ENCODE measurements at regions not wholly inside any gene's neighbourhood (a gene's known extent, or its start where the extent isn't known, plus 50 kb on each side); places are given as distances from the start of the nearest gene placed in this dataset.

GRCh38 chr17:69900101-69900500 lies 174.9 kb upstream of the KCNJ16 start:
- Histone ChIP-seq H3K79me2 (ENCODE audit: control insufficient read depth, insufficient read depth, low read length) (no peaks in the 10 kb centered on the region), H3K4me3 (no peak overlapping the region), H3K4me1 (replicated peaks in 1 of 2; ENCODE audit: control insufficient read depth in 2 of 2, insufficient read depth in 2 of 2, low read length in 2 of 2) (no peaks in the 10 kb centered on the region; a peak in 1 of 5 replicates), H3K9me1 (ENCODE audit: control insufficient read depth, insufficient read depth, low read length) (no peaks in the 10 kb centered on the region), H4K20me1 (replicated peaks; ENCODE audit: control insufficient read depth, insufficient read depth, low read length) (no peaks in the 10 kb centered on the region), H3K9ac (ENCODE audit: insufficient read depth in 1 of 2, low read depth in 2 of 2, low read length in 2 of 2) (no peak overlapping the region), H3K36me3 (ENCODE audit: control insufficient read depth, insufficient read depth, low read length) (no peaks in the 10 kb centered on the region), H2AFZ (ENCODE audit: low read depth, low read length) (no peak overlapping the region), H3K9me3 (replicated peaks; ENCODE audit: control insufficient read depth, insufficient read depth, low read depth, low read length) (no peaks in the 10 kb centered on the region), H3K4me2 (ENCODE audit: insufficient read depth, low read length) (no peak overlapping the region), H3K27me3 (ENCODE audit: control insufficient read depth in 2 of 2, insufficient read depth in 2 of 2, low read length in 2 of 2) (no peaks in the 10 kb centered on the region), H3K27ac (ENCODE audit: extremely low read depth, low read depth, low read length) (no peak overlapping the region)
- BruUV-seq (replicated peaks) = no TSS peak
- 18% methylated on average over 3 of the region's 3 CpGs for WGBS (ENCODE audit: insufficient coverage, low coverage, missing lambda C conversion rate)
- in situ Hi-C loops (cut with MboI) = no loop called here
- DNase-seq (ENCODE audit: extremely low read depth in 1 of 4, low spot score in 3 of 4) = no peak
- no peak for ATAC-seq
- intact Hi-C loops (cut with micrococcal nuclease) = no loop called here
- no peak for FAIRE-seq
- TF ChIP-seq ZNF41 (CRISPR knock-in tag; conservative IDR thresholded peaks at IDR 0.05) = no peak
- TF ChIP-seq ZBTB8A (IDR thresholded peaks at IDR 0.05; ENCODE audit: partially characterized antibody) = no peak
- TF ChIP-seq CEBPG (CRISPR knock-in tag; IDR thresholded peaks at IDR 0.05) = no peak
- no peak for TF ChIP-seq CEBPG (tag; conservative IDR thresholded peaks at IDR 0.05 in 1 of 2, IDR thresholded peaks at IDR 0.05 in 1 of 2)
- no peak for TF ChIP-seq YBX1 (IDR thresholded peaks at IDR 0.05)
- ChIA-PET POLR2A (no interaction called here), CTCF (ENCODE audit: low intra/inter-chr PET ratio) (no interaction called here)

DNA sequence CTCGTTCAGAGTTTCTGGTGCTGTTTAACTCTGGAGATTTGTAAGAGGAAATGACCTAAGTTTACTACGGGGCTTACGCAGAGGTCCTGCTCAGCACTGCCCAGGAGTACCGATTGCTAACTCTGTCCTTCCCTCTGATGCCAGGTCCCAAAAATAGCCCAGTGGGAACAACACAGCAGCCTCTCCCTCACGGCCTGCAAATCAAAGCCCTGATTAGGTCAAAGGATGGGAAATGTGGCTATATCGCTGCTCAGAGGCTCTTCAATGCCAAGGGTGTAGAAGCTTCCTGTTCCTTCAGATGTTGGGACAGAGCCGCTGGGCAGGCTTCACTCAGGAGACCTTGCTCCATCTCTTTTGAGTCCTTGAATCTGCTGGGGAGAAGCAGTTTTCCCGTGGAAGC lies 174.2 kb upstream of the KCNJ16 start:
- Histone ChIP-seq H3K27ac (ENCODE audit: extremely low read depth, low read depth, low read length) (no peak overlapping the region), H3K9me3 (replicated peaks; ENCODE audit: control insufficient read depth, insufficient read depth, low read depth, low read length) (no peaks in the 10 kb centered on the region), H3K9ac (ENCODE audit: insufficient read depth in 1 of 2, low read depth in 2 of 2, low read length in 2 of 2) (no peak overlapping the region), H3K9me1 (ENCODE audit: control insufficient read depth, insufficient read depth, low read length) (no peaks in the 10 kb centered on the region), H3K4me3 (no peak overlapping the region), H3K4me1 (replicated peaks in 1 of 2; ENCODE audit: control insufficient read depth in 2 of 2, insufficient read depth in 2 of 2, low read length in 2 of 2) (no peaks in the 10 kb centered on the region; a peak in 1 of 5 replicates), H3K4me2 (ENCODE audit: insufficient read depth, low read length) (no peak overlapping the region), H4K20me1 (replicated peaks; ENCODE audit: control insufficient read depth, insufficient read depth, low read length) (no peaks in the 10 kb centered on the region), H2AFZ (ENCODE audit: low read depth, low read length) (no peak overlapping the region), H3K36me3 (ENCODE audit: control insufficient read depth, insufficient read depth, low read length) (no peaks in the 10 kb centered on the region), H3K79me2 (ENCODE audit: control insufficient read depth, insufficient read depth, low read length) (no peaks in the 10 kb centered on the region), H3K27me3 (ENCODE audit: control insufficient read depth in 2 of 2, insufficient read depth in 2 of 2, low read length in 2 of 2) (no peaks in the 10 kb centered on the region)
- POLR2A ChIA-PET = no interaction called here
- ATAC-seq (no peak), FAIRE-seq (no peak), DNase-seq (ENCODE audit: extremely low read depth in 1 of 4, low spot score in 3 of 4) (no peak)
- BruUV-seq (replicated peaks) = no TSS peak
- 14% methylated on average over 8 of the region's 8 CpGs for WGBS (ENCODE audit: insufficient coverage, low coverage, missing lambda C conversion rate)
- intact Hi-C loops (cut with micrococcal nuclease) (no loop called here), in situ Hi-C loops (cut with MboI) (no loop called here)
- CTCF ChIA-PET (ENCODE audit: low intra/inter-chr PET ratio) = no interaction called here
- TF ChIP-seq RBFOX2 (IDR thresholded peaks at IDR 0.05; ENCODE audit: low read depth, low read length) (no peak), ATF4 (CRISPR knock-in tag; IDR thresholded peaks at IDR 0.05) (no peak), HMG20B (CRISPR knock-in tag; IDR thresholded peaks at IDR 0.05) (no peak), KLF1 (tag; IDR thresholded peaks at IDR 0.05) (no peak), STAT5B (CRISPR knock-in tag; IDR thresholded peaks at IDR 0.05) (no peak), DACH1 (IDR thresholded peaks at IDR 0.05; ENCODE audit: partially characterized antibody) (no peak), ZNF224 (CRISPR knock-in tag; IDR thresholded peaks at IDR 0.05) (no peak), EGR1 (conservative IDR thresholded peaks at IDR 0.05) (no peak), KDM5B (IDR thresholded peaks at IDR 0.05; ENCODE audit: insufficient replicate concordance, low read depth, low read length) (no peak), RBM39 (optimal IDR thresholded peaks at IDR 0.05; ENCODE audit: low read depth, low read length) (no peak)
- TF ChIP-seq, protein P1, sequence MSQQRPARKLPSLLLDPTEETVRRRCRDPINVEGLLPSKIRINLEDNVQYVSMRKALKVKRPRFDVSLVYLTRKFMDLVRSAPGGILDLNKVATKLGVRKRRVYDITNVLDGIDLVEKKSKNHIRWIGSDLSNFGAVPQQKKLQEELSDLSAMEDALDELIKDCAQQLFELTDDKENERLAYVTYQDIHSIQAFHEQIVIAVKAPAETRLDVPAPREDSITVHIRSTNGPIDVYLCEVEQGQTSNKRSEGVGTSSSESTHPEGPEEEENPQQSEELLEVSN (IDR thresholded peaks at IDR 0.05; ENCODE audit: borderline replicate concordance in 1 of 2, extremely low read depth in 1 of 2, insufficient read depth in 1 of 2, insufficient read length in 1 of 2, low read depth in 1 of 2, low read length in 1 of 2, poor library complexity in 1 of 2, severe bottlenecking in 1 of 2) = no peak
- TF ChIP-seq, protein P2, sequence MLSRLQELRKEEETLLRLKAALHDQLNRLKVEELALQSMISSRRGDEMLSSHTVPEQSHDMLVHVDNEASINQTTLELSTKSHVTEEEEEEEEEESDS (CRISPR knock-in tag; IDR thresholded peaks at IDR 0.05) = no peak

Measured in K562 (cell line).